GM12878 (cell line): ENCODE measurements at regions not wholly inside any gene's neighbourhood (a gene's known extent, or its start where the extent isn't known, plus 50 kb on each side); places are given as distances from the start of the nearest gene placed in this dataset.

Source experiments
- ATF7 ChIP-seq: fragments of 450-650 bp; IDR thresholded peaks from 2 replicates; pipeline ENCODE4 v1.6.1; 2016; ENCODE audit warnings: low read depth, mild to moderate bottlenecking
- CEBPB ChIP-seq, 2 experiments: fragments of 150-350 bp in 1 of 2; IDR thresholded peaks; 2 replicates each; pipeline ENCODE4 v1.6.1; 2012 to 2014; ENCODE audit warnings: low read depth in 2 of 2, low read length in 2 of 2, borderline replicate concordance in 1 of 2, inconsistent platforms in 1 of 2
- EP300 ChIP-seq, 2 experiments: fragments of 150-350 bp in 1 of 2; IDR thresholded peaks; 2 replicates each; pipeline ENCODE4 v1.6.1; 2011 to 2012; ENCODE audit warnings: low read depth in 2 of 2, low read length in 2 of 2, borderline replicate concordance in 1 of 2, improper control_type of control experiment in 1 of 2, inconsistent platforms in 1 of 2; ENCODE audit not compliant: control insufficient read depth in 1 of 2
- KAT2A ChIP-seq: conservative IDR thresholded peaks from 2 replicates; pipeline ENCODE4 v1.6.1; 2011; ENCODE audit warnings: low read depth, low read length; ENCODE audit not compliant: control insufficient read depth
- POLR2A ChIP-seq: IDR thresholded peaks from 2 replicates; pipeline ENCODE4 v1.6.1; 2011; ENCODE audit warnings: low read depth, mild to moderate bottlenecking, low read length
- POLR2AphosphoS5 ChIP-seq: IDR thresholded peaks from 2 replicates; pipeline ENCODE4 v1.6.1; 2011; ENCODE audit warnings: mild to moderate bottlenecking, low read length, inconsistent platforms
- SIN3A ChIP-seq: IDR thresholded peaks from 2 replicates; pipeline ENCODE4 v1.6.1; 2012; ENCODE audit warnings: low read depth, low read length, improper control_type of control experiment
- SMC3 ChIP-seq: IDR thresholded peaks from 2 replicates; pipeline ENCODE4 v1.6.1; 2011; ENCODE audit warnings: low read length, improper control_type of control experiment, borderline replicate concordance
- TAF1 ChIP-seq: IDR thresholded peaks from 2 replicates; pipeline ENCODE4 v1.6.1; 2011; ENCODE audit warnings: mild to moderate bottlenecking, low read depth, low read length, borderline replicate concordance
- TF ChIP-seq, protein P1 (sequence below): IDR thresholded peaks from 2 replicates; pipeline ENCODE4 v1.6.1; 2012; ENCODE audit warnings: low read depth, low read length, improper control_type of control experiment
- TF ChIP-seq, protein P2 (sequence below), 3 experiments: IDR thresholded peaks in 2 of 3; conservative IDR thresholded peaks in 1 of 3; 2 replicates each; pipeline ENCODE4 v1.5.1; 2011; ENCODE audit warnings: low read depth in 3 of 3, low read length in 3 of 3, mild to moderate bottlenecking in 3 of 3, control low read depth in 2 of 3, moderate library complexity in 2 of 3, inconsistent platforms in 1 of 3, mixed read lengths in 1 of 3; ENCODE audit not compliant: control insufficient read depth in 2 of 3, insufficient read depth in 1 of 3; ENCODE audit errors: extremely low read depth in 1 of 3
- TF ChIP-seq, protein P3 (sequence below): IDR thresholded peaks from 2 replicates; pipeline ENCODE4 v1.6.1; 2012; ENCODE audit warnings: low read length, inconsistent platforms

DNA sequence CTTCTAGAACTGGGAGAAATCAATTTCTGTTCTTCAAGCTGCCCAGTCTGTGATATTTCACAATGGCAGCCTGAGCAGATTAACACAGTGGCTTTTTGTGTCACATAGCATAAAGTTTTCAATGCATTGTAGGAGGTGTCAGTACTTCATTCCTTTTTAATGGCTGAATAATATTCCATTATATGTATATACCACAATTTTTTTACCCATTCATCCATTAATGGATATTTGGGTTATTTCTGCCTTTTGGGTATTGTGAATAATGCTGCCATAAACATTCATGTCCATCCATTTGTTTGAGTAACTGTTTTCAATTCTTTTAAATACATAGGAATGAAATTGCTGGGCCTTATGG is 191.5 kb downstream of the SETD4 start:
- TF ChIP-seq, protein P1, sequence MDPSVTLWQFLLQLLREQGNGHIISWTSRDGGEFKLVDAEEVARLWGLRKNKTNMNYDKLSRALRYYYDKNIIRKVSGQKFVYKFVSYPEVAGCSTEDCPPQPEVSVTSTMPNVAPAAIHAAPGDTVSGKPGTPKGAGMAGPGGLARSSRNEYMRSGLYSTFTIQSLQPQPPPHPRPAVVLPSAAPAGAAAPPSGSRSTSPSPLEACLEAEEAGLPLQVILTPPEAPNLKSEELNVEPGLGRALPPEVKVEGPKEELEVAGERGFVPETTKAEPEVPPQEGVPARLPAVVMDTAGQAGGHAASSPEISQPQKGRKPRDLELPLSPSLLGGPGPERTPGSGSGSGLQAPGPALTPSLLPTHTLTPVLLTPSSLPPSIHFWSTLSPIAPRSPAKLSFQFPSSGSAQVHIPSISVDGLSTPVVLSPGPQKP, result no peak
- TF ChIP-seq, protein P2, sequence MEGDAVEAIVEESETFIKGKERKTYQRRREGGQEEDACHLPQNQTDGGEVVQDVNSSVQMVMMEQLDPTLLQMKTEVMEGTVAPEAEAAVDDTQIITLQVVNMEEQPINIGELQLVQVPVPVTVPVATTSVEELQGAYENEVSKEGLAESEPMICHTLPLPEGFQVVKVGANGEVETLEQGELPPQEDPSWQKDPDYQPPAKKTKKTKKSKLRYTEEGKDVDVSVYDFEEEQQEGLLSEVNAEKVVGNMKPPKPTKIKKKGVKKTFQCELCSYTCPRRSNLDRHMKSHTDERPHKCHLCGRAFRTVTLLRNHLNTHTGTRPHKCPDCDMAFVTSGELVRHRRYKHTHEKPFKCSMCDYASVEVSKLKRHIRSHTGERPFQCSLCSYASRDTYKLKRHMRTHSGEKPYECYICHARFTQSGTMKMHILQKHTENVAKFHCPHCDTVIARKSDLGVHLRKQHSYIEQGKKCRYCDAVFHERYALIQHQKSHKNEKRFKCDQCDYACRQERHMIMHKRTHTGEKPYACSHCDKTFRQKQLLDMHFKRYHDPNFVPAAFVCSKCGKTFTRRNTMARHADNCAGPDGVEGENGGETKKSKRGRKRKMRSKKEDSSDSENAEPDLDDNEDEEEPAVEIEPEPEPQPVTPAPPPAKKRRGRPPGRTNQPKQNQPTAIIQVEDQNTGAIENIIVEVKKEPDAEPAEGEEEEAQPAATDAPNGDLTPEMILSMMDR (IDR thresholded peaks at IDR 0.05 in 2 of 3, conservative IDR thresholded peaks at IDR 0.05 in 1 of 3; ENCODE audit: control insufficient read depth in 2 of 3, extremely low read depth in 1 of 3, insufficient read depth in 1 of 3, low read depth in 3 of 3, low read length in 3 of 3), result no peak
- TF ChIP-seq POLR2A (no peak), POLR2AphosphoS5 (no peak), TAF1 (no peak), EP300 (IDR thresholded peaks at IDR 0.05; ENCODE audit: borderline replicate concordance in 1 of 2, control insufficient read depth in 1 of 2, low read depth in 2 of 2, low read length in 2 of 2) (no peak), CEBPB (IDR thresholded peaks at IDR 0.05; ENCODE audit: borderline replicate concordance in 1 of 2, low read depth in 2 of 2, low read length in 2 of 2) (no peak), SIN3A (no peak), KAT2A (no peak), SMC3 (no peak), ATF7 (no peak)
- TF ChIP-seq, protein P3, sequence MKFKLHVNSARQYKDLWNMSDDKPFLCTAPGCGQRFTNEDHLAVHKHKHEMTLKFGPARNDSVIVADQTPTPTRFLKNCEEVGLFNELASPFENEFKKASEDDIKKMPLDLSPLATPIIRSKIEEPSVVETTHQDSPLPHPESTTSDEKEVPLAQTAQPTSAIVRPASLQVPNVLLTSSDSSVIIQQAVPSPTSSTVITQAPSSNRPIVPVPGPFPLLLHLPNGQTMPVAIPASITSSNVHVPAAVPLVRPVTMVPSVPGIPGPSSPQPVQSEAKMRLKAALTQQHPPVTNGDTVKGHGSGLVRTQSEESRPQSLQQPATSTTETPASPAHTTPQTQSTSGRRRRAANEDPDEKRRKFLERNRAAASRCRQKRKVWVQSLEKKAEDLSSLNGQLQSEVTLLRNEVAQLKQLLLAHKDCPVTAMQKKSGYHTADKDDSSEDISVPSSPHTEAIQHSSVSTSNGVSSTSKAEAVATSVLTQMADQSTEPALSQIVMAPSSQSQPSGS, result no peak
